Activated CD4-positive, CD25-positive, alpha-beta regulatory T cell treated with anti-CD3 and anti-CD28 coated beads, Interleukin-2, amount 50 U/mL, for 24 hours (primary cell): ENCODE measurements at regions not wholly inside any gene's neighbourhood (a gene's known extent, or its start where the extent isn't known, plus 50 kb on each side); places are given as distances from the start of the nearest gene placed in this dataset.
"Not testable (repeated sequence)": the region's sequence is repeated elsewhere in the genome, so short reads cannot be mapped to it uniquely, and the experiment has no call there.

Experiments used
- ATAC-seq, 2 donors: fragments of 150-1000 bp; cut with Tn5 transposase; one replicate each; pipeline ENCODE4 v1.10.0; 2021; ENCODE audit warnings: mild to moderate bottlenecking in 1 of 2, moderate library complexity in 1 of 2

DNA sequence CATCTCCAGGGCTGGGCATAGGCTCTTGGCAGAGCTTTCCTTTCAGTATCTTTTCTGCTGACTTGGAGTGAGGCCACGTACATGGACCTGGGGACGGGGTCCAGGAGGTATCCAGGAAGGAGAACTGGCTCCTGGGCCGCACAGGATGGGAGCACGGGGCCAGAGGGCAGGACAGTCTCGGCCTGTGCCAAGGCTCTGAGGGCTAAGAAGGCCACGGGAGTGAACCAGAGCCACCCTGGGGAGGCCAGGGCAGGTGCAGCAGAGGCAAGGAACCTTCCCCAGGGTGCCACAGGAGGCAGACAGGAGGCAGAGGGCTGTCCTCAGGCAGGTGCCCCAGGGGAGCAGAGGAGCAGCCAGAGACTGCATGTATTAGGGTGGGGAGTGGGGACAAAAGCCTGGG, 50.3 kb downstream of the PLXNA1 start:
- no peak for ATAC-seq

DNA sequence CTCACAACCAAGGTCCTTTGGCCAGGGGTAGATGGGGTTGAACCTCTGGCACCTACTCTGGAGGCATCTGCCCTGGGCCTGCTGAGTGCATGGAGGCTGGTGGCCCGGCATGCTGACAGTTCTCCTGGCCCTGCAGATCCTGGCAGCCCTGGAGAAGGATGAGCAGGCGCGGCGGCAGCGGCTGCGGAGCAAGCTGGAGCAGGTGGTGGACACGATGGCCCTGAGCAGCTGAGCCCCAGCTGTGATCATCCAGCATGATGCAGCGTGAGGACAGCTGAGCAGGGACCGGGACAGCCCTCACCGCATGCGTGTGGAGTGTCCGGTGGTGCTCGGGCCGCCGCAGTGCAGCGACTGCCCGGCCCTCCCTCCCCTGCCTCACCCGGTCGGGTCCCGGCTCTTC, 50.9 kb downstream of the PLXNA1 start:
- ATAC-seq: no peak

DNA sequence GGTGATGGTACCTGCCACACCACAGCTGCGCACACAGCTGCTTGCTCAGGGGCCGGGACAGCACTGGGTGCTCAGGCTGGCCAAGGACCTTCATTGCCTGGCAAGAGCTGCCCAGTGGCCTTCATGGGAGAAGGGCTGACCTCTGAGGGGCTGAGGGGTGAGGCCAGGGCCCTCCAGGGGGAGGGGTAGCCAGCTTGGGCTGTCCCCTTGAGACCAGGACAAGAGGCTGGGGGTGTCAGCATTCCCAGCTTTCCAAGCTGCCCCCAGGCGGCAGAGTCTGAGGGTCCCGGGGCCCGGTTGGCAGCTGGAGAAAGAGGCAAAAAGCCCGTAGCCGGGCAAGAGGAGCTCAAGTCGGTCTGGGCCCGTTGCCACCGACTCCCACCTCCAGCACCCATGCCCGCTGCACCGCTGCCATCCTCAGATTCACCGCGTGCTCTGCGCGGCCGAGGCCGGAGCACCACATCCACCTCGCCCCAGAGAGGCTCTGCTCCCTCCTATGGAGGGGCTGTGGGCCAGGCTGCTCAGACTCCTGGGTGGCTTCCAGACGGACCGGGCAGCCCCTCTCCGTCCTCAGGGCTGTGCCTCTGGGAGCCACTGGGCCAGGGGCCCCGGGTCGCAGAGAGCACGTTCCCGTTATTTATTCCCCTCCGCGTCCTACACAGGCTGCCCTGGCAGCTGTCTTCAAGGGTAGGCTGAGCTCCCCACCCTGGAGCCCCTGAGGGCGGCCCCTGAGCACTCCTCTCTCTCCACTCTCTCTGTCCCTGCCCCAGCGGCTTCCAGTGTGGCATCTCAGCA, 51.5 kb downstream of the PLXNA1 start:
- no peak for ATAC-seq

DNA sequence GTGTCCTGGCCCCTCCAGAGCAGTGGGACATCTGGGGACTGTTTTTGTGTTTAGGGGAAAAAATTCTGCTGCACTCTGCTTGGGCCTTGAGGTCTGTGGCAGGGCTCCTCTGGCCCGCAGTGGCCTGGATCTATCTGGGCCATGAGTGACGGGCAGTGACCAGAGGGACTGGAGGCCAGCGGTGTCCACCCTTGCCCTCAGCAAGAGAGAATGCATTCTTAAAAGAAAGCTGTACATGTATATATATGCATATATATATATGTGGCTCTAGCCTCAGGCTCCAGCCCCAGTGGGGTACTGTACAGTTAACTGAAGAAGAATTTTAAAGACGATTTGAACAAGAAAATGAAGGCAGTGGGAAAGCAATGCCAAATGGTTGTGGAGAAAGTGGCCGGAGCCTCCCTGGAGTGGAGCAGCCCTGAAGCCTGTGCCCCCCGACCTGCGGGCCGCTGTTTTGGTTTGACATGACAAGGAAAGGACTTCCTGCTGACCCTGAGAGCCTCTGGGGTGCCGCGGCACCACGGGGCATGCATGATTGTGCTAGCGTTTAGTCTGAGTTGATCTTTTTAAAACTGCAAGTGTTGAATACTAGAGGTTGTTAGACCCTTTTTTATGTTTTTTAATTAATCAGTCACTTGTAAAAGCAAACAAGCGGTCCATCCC, 52.2 kb downstream of the PLXNA1 start:
- no peak for ATAC-seq

DNA sequence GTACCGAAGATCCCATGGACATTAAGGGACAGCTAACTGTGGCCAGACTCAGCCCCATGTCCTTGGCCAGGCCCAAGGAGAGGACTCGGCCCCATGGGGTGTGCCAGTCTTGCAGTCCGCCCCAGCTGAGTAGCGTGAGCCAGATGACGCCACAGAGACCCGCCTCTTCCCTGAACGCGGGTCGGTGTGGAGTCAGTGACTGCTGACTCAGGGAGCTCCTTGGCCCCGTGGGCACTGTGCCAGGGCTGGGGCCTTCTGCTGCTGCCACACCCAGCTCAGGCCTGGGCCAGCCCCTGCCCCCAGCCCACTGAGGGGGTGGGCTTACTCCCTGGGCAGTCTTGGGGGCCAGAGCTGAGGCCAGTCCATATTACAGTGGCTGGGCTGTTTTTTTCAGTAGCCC, 52.8 kb downstream of the PLXNA1 start:
- ATAC-seq: no peak

DNA sequence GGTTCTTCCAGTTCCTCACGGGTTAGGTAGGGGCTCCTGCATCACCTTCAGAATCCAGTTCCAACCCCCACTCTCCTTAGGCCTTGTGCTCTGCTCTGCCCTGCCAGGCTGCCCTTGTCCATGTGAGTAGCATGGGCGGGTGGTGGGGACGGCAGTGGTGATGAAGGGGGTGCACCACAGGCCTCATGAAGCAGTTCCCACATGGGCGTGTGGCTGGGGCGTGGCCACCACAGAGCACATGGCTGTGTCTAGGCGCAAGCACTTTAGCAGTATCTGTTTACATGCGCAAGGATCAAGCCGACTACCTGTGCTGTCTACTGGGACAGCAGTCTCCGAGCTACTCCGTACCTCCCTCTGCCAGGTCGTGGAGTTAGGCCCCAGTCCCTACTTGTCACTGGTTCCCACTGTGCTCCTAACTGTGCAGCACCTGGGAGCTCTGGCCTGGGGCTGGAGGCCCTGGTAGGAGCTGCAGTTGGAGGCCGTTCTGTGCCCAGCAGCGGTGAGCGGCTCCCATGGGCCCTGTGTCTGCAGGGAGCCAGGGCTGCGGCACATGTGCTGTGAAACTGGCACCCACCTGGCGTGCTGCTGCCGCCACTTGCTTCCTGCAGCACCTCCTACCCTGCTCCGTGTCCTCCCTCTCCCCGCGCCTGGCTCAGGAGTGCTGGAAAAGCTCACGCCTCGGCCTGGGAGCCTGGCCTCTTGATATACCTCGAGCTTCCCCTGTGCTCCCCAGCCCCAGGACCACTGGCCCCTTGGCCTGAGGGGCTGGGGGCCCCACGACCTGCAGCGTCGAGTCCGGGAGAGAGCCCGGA, 53.5 kb downstream of the PLXNA1 start:
- no peak for ATAC-seq

DNA sequence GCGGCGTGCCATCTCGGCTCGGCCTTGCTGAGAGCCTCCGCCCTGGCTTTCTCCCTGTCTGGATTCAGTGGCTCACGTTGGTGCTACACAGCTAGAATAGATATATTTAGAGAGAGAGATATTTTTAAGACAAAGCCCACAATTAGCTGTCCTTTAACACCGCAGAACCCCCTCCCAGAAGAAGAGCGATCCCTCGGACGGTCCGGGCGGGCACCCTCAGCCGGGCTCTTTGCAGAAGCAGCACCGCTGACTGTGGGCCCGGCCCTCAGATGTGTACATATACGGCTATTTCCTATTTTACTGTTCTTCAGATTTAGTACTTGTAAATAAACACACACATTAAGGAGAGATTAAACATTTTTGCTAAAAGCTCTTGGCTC, 54.1 kb downstream of the PLXNA1 start:
- no peak for ATAC-seq

DNA sequence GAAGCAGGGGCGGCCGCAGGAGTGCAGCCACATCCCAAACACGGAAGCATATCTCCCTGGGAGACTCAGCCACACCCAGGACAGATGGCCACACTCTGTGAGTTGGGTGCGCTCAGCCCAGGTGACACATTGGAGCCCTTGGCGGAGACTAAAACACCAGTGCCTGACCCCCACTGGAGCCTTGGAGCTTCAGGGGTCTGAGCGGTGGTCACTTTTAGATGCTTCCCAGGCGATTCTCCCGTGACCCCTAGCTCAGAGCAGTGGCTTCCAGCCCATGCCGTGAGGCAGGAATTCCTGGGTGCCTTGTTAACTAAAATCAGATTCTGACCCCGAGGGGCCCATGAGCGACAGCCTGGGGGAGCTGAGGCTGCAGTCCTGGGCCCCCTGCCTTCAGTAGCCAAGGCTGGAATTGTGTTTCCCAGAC, 54.5 kb downstream of the PLXNA1 start:
- no peak for ATAC-seq

DNA sequence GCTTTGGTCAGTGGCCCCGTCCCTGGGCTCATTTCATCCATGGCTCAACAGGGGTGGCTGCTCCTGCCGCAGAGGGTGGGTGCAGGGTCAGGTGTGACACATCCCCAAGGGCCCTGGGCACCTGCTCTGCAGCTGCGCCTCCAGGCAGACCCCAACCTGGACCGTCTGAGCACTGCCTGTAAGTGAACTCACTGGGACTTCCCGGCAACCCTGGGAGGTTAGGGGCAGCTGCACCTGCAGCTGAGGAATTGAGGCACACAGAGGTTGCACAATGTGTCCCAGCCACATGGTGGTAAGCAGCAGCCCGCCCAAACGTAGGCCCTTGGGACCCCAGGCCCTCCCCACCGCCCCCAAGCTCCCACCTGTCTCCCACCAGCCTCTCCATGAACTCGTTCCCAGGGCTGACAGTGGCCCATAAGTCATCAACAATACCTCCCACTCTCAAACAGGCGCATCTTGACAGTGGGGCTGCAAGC, 55.1 kb downstream of the PLXNA1 start:
- no peak for ATAC-seq

DNA sequence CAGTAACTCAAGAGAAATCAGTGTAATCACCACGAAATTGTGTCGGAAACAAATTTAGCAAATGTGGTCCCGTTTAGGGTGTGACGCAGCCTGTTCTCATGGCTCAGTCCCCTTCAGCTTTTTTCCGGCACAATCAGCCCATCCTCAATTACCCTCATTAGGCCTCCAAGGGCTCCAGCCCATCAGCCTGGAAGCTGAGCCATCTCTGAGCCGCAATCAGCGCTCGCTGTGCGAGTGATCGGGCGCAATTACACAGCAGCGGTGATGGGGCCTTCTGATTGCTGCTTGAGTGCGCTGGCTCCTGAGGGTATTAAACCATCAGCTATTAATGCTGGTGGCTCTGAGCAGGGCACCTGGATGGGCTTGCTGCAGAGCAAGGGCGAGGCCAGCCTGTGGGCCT, 55.6 kb downstream of the PLXNA1 start:
- ATAC-seq: no peak

DNA sequence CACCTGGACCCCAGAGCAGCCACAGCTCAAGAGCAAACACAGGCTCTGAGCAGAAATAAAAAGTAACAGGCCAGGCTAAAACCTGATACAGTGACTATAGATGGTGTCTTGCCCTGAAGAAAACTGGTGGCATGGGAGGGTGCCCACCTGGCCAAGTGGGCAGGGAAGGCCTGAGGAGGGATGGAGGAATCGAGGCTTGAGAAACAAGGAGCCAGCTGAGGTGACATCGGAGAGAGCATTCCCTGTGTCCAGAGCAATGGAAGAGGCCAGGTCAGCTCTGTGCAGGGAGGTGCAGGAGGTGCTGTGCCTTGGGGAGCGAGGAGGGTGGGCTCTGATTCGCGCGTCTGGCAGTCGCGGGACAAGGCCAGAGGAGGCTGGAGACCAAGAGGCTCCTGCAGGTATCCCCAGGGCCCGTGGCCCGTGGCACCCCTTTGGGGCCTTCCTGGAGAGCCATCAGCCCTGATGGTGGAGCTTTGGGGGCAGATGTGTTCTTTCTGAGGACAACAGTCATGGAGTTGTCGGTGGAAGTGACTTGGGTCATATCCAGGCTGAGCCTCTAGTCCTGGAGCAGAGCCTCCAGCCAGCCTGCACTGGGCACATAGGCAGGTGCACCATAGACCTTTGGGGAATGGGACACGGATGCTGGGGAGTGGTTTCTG, 56.1 kb downstream of the PLXNA1 start:
- no peak for ATAC-seq

DNA sequence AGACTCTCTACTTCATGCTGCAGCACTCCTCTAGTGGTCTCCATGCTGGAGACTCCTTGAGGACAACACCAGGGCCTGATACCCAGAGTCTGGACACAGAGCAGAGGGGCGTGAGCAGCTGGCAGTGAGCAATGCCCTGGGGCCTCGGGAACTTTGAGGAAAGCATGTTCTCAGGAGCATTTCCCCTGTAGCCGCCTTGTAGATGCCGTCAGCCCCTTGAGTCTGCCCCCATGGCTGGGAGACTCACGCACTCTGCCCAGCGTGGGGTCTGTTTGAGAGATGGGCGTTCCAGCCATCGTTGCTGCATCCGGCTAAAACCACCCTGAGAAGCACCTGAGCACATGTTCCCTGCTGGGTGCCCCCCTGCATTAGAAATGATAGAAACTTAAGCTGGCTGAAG, 56.8 kb downstream of the PLXNA1 start:
- ATAC-seq: no peak

DNA sequence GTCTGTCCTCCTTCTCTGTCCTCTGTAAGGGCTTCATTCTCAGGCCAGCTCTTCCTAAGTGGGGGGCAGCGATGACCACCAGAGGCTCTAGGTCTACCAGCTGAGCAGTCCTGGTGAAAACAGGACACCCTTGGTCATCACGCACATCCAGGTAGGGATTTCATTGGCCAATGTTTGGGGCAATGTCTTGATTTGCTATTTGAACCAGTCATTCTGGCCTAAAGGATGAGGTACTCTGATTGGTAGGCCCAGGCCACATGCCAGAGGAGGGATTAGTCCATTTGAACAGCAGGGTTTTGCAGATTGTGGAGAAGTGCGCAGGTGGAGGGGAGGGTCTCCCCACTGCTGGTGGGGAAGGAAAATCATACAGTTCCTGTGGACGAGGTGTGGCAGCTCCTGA, 57.3 kb downstream of the PLXNA1 start:
- no peak for ATAC-seq

DNA sequence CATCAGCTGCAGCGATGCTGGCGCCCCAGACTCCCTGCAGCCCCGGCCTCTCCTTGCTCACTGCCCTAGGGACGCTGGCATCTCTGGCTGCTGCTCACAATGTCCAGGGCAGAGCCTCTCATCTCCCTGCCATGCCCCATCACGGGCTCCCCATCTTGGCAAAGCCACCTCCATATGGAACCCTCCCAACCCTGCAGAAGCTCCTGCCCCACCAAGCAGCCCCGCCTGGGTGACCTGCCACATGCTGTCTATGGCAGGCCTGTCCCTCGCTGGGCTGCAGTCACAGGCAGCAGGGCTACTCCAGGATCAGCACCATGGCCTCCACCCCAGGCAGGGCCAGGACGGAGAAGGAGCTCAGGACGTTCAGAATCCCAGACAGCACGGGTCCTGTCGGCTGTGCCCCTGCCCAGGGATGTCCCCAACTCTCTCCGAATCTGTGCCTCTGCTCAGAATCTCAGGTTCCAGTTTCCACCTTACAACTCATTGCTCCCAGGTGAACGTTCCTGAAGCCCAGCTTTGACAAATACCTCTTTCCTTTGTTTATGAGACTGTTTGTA, 58.4 kb downstream of the PLXNA1 start:
- ATAC-seq: no peak

DNA sequence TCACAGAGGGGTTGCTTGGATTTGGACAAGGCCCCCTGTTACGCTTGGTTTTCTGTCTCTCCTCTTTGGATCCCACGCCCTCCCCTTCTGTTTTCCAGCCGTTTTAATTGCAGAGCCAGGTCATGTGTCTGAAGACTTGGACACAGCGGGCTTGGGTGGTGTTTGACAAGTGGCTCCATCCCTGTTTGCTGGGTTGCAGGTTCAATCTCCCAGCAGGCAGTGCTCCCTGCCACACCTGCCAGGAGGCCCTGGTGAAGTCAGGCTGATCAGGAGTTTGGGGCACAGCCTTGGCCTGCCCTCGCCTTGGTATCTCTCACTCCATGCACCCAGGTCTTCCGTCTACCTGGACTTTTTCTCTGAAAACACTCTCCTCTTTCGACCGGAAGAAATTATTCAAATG, 59.0 kb downstream of the PLXNA1 start:
- no peak for ATAC-seq

DNA sequence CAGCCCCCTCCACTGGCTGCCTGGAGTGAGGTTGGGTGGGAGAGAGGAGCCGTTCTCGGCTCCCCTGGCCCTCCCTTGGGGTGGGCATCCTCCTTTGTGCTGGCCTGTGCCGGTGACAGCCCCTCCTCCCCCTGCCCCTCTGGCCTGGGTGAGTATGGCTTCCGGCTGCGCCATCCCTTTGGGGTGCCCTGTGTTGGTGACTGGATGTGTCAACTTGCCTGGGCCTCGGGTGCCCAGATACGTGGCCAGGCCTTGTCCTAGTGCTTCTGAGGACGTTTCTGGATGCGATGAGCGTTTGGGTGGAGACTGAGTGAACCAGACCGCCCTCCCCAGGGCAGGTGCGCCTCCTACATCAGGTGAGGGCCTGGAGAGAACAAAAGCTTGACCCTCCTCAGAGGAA, 59.7 kb downstream of the PLXNA1 start:
- no peak for ATAC-seq

DNA sequence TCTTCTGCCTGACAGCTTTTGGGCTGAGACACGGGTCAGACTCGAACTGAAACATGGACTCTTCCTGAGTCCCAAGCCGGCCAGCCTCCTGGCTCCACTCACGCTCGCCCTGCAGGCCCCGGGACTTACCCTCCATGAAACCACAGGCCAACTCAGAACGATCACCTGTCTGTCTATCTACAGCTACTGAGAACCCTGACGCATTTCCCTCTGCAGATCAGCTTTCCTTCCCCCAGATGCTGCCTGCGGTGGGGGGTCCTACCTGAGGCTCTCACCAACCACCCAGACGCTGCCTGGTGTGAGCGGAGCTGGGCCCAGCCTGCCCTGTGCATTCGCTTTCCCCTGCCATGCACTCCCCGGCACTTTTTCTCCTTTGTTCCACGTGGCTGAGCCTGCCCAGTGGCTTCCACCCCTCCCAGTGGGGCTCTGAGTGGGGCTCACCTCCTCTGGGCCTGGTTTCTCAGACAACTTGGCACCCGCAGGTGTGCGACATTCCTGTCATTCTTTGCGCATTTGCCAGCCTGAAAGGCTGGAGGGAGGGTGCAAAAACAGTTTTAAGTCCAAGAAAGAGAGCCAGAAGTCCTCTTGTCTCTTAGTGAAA, 60.2 kb downstream of the PLXNA1 start:
- peak in 1 of 2 donors; percentile 13 for ATAC-seq

DNA sequence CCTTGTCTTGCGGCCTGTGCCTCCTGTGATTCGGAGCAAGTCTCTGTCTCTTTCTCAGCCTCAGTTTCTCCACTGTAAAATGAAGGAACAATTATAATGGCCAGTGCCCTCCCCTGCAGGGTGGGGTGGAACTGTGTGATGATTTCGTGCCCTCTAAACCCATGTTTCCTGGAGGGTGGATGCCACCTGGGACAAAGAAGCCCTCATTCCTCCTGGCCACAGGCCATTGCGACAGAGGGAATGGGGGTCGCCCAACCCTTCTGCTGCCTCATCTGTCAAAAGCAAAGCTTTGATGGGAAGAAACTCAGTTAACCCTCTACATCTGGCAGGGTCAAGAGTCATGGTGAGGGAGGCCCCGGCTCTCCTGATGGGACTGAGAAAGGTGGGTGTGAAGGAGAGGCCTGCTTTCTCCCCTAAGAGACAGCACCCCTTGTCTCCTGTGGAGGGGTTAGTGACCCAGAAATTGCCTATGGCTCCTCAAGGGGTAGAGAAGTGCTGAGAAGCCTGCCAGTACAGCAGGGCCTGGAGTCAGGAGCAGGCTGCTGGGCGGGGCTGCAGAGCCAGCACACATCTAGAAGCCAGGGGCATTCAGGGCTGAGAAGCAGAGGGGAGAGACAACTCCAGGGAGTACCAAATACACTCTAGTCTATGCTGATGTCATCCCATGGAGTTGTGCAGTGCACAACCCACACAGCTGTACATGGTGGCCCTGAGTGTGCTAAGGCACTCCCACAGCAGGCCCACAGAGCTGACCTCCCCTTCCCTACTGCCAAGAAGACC, 61.0 kb downstream of the PLXNA1 start:
- ATAC-seq: no peak

DNA sequence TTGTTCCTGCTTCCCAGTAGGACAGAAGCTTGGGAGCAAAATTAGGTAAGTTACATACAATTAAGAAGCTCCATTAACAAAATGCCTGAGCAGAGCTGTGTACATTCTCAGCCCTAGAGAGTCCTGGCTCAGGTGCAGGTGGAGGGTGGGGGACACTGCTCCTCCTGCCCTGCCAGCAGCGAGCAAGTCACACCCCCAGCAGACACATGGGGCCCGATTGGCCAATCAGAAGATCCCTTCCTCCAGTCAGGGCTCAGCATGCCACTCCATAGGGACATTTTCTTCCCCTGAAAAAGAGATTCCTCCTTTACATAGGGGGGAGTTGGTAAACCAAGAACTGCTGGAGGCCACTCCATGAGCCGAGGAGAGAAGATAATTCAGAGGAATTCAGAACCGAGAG, 62.1 kb downstream of the PLXNA1 start:
- ATAC-seq: no peak

DNA sequence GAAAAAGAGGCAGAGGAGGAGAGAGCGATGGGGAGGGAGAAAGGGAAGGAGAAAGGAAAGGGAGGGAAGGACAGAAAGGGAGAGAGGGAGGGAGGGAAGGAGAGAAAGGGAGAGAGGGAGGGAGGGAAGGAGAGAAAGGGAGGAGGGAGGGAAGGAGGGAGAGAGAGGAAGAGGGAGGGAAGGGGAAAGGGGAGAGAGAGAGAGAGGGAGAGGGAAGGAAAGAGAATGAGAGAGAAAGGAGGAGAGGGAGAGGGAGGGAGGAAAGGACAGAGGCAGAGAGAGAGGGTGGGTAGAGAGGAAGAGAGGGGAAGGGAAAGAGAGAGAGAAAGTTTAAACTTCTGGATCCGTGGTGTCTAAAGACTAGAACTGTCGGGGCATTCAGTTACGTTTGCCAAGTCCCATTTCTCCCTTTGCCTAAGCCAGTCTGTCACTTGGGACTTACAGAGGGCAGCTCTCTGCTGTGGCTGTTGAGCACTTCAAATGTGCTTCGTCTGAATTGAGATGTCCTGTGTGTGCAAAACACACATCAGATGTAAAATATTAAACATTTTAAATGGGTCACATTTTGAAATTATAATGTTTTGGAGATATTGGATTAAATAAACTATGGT, 62.6 kb downstream of the PLXNA1 start:
- ATAC-seq: no peak

DNA sequence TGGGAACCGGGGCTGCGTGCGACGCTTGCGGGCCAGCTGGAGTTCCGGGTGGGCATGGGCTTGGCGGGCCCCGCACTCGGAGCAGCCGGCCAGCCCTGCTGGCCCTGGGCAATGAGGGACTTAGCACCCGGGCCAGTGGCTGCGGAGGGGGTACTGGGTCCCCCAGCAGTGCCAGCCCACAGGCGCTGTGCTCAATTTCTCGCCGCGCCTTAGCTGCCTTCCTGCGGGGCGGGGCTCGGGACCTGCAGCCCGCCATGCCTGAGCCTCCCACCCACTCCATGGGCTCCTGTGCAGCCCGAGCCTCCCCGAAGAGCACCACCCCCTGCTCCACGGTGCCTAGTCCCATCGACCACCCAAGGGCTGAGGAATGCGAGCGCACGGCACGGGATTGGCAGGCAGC, 63.8 kb downstream of the PLXNA1 start:
- not testable (repeated sequence) for ATAC-seq
